GM06990 (cell line): ENCODE measurements at regions not wholly inside any gene's neighbourhood (a gene's known extent, or its start where the extent isn't known, plus 50 kb on each side); places are given as distances from the start of the nearest gene placed in this dataset.

ENCODE experiments used
- DNase-seq: peaks from one replicate; pipeline ENCODE4 v3.0.0-alpha.2; 2011; ENCODE audit not compliant: insufficient read length; ENCODE audit errors: extremely low read depth
- H3K27me3 ChIP-seq: replicated peaks from 2 replicates; pipeline ENCODE4 v1.6.0; 2011; ENCODE audit warnings: low read length; ENCODE audit not compliant: control insufficient read depth, insufficient read depth
- H3K36me3 ChIP-seq: 2 replicates; pipeline ENCODE4 v1.5.1; 2011; ENCODE audit warnings: low read length; ENCODE audit not compliant: control insufficient read depth, insufficient read depth
- H3K4me3 ChIP-seq: replicated peaks from 2 replicates; pipeline ENCODE4 v1.5.1; 2011; ENCODE audit warnings: low read depth, mild to moderate bottlenecking, control low read depth, low read length
- CTCF ChIP-seq: IDR thresholded peaks from 2 replicates; pipeline ENCODE4 v1.5.1; 2011; ENCODE audit warnings: low read length, control low read depth, mild to moderate bottlenecking, inconsistent platforms; ENCODE audit not compliant: insufficient read depth, poor library complexity, severe bottlenecking

GRCh38 chr4:134911941-134912340 lies 710.4 kb upstream of the PABPC4L start:
- Histone ChIP-seq H3K27me3 (no peaks in the 10 kb centered on the region), H3K36me3 (no peaks in the 10 kb centered on the region), H3K4me3 (no peak overlapping the region)
- no peak for TF ChIP-seq CTCF
- DNase-seq = no peak

- DNase-seq = no peak
- no peak for TF ChIP-seq CTCF
- no peak overlapping the region for H3K4me3 ChIP-seq
- H3K36me3 ChIP-seq = no peaks in the 10 kb centered on the region
- H3K27me3 ChIP-seq = no peaks in the 10 kb centered on the region
Observed at GRCh38 chr4:134906404-134907023, 704.9 kb upstream of the PABPC4L start.

- DNase-seq = no peak
- no peak for TF ChIP-seq CTCF
- H3K27me3 ChIP-seq = no peaks in the 10 kb centered on the region
- no peak overlapping the region for H3K4me3 ChIP-seq
- no peaks in the 10 kb centered on the region for H3K36me3 ChIP-seq
Observed at GRCh38 chr4:134905061-134905460, 703.5 kb upstream of the PABPC4L start.

GRCh38 chr4:134888156-134888555 lies 686.6 kb upstream of the PABPC4L start:
- no peak for DNase-seq
- Histone ChIP-seq H3K36me3 (no peaks in the 10 kb centered on the region), H3K4me3 (no peak overlapping the region), H3K27me3 (no peaks in the 10 kb centered on the region)
- TF ChIP-seq CTCF = no peak

GRCh38 chr4:134885436-134885835 lies 683.8 kb upstream of the PABPC4L start:
- TF ChIP-seq CTCF = no peak
- no peak for DNase-seq
- no peaks in the 10 kb centered on the region for H3K36me3 ChIP-seq

More at GRCh38 chr4:134885436-134885835, 683.8 kb upstream of the PABPC4L start:
- Histone ChIP-seq H3K27me3 (no peaks in the 10 kb centered on the region), H3K4me3 (no peak overlapping the region)
